ENCODE measurements at regions not wholly inside any gene's neighbourhood (a gene's known extent, or its start where the extent isn't known, plus 50 kb on each side); places are given as distances from the start of the nearest gene placed in this dataset.
"Not testable (repeated sequence)": the region's sequence is repeated elsewhere in the genome, so short reads cannot be mapped to it uniquely, and the experiment has no call there.

- no peaks in the 10 kb centered on the region for H3K27me3 ChIP-seq (replicated peaks)
- no peak overlapping the region for H3K4me3 ChIP-seq (ENCODE audit: low read depth, low read length)
- TF ChIP-seq CTCF (IDR thresholded peaks at IDR 0.05; ENCODE audit: low read depth, low read length, missing control alignments) = peak; percentile 21
- no peak for DNase-seq
- H3K27ac ChIP-seq = no peak overlapping the region
- in situ Hi-C loops (cut with HindIII; ENCODE audit: low pct_ligation_motif_present, low sequenced_read_pairs) = no loop called here
- no peaks in the 10 kb centered on the region for H3K36me3 ChIP-seq (replicated peaks)
These were observed 504.9 kb upstream of the DPH6 start for GRCh38 chr15:36050899-36051298.

GRCh38 chr15:36052641-36053040 lies 506.7 kb upstream of the DPH6 start:
- DNase-seq = peak; percentile 18
- in situ Hi-C loops (cut with HindIII; ENCODE audit: low pct_ligation_motif_present, low sequenced_read_pairs) = not testable (repeated sequence)

GRCh38 chr15:36053746-36054145 lies 507.8 kb upstream of the DPH6 start:
- in situ Hi-C loops (cut with HindIII; ENCODE audit: low pct_ligation_motif_present, low sequenced_read_pairs) = no loop called here
- no peak for TF ChIP-seq CTCF (IDR thresholded peaks at IDR 0.05; ENCODE audit: low read depth, low read length, missing control alignments)
- DNase-seq = no peak

More at GRCh38 chr15:36052641-36053040, 506.7 kb upstream of the DPH6 start:
- H3K36me3 ChIP-seq (replicated peaks); H3K27ac ChIP-seq; H3K27me3 ChIP-seq (replicated peaks); H3K4me3 ChIP-seq (ENCODE audit: low read depth, low read length): not testable (repeated sequence)
- peak; percentile 32 for TF ChIP-seq CTCF (IDR thresholded peaks at IDR 0.05; ENCODE audit: low read depth, low read length, missing control alignments)

GRCh38 chr15:36059596-36059995 lies 513.6 kb upstream of the DPH6 start:
- Histone ChIP-seq H3K4me3 (ENCODE audit: low read depth, low read length) (no peak overlapping the region), H3K27ac (no peak overlapping the region), H3K27me3 (replicated peaks) (no peaks in the 10 kb centered on the region), H3K36me3 (replicated peaks) (no peaks in the 10 kb centered on the region)
- in situ Hi-C loops (cut with HindIII; ENCODE audit: low pct_ligation_motif_present, low sequenced_read_pairs) = no loop called here
- TF ChIP-seq CTCF (IDR thresholded peaks at IDR 0.05; ENCODE audit: low read depth, low read length, missing control alignments) = no peak
- DNase-seq = no peak

More at GRCh38 chr15:36053746-36054145, 507.8 kb upstream of the DPH6 start:
- H3K27me3 ChIP-seq (replicated peaks) = no peaks in the 10 kb centered on the region
- no peaks in the 10 kb centered on the region for H3K36me3 ChIP-seq (replicated peaks)
- H3K27ac ChIP-seq = no peak overlapping the region
- H3K4me3 ChIP-seq (ENCODE audit: low read depth, low read length) = no peak overlapping the region

- DNase-seq = no peak
- H3K27ac ChIP-seq = no peak overlapping the region
- H3K36me3 ChIP-seq (replicated peaks) = no peaks in the 10 kb centered on the region
- in situ Hi-C loops (cut with HindIII; ENCODE audit: low pct_ligation_motif_present, low sequenced_read_pairs) = no loop called here
- no peak overlapping the region for H3K4me3 ChIP-seq (ENCODE audit: low read depth, low read length)
- no peaks in the 10 kb centered on the region for H3K27me3 ChIP-seq (replicated peaks)
- no peak for TF ChIP-seq CTCF (IDR thresholded peaks at IDR 0.05; ENCODE audit: low read depth, low read length, missing control alignments)
These were observed 516.4 kb upstream of the DPH6 start for GRCh38 chr15:36062357-36062756.

- Histone ChIP-seq H3K27ac (no peak overlapping the region), H3K27me3 (replicated peaks) (no peaks in the 10 kb centered on the region), H3K36me3 (replicated peaks) (no peaks in the 10 kb centered on the region), H3K4me3 (ENCODE audit: low read depth, low read length) (no peak overlapping the region)
- in situ Hi-C loops (cut with HindIII; ENCODE audit: low pct_ligation_motif_present, low sequenced_read_pairs) = no loop called here
- no peak for TF ChIP-seq CTCF (IDR thresholded peaks at IDR 0.05; ENCODE audit: low read depth, low read length, missing control alignments)
- DNase-seq = no peak
These were observed 512.7 kb upstream of the CDIN1 start for GRCh38 chr15:36066757-36067156.

Measured in brain microvascular endothelial cell (primary cell).